ENCODE measurements at regions not wholly inside any gene's neighbourhood (a gene's known extent, or its start where the extent isn't known, plus 50 kb on each side); places are given as distances from the start of the nearest gene placed in this dataset.

DNA sequence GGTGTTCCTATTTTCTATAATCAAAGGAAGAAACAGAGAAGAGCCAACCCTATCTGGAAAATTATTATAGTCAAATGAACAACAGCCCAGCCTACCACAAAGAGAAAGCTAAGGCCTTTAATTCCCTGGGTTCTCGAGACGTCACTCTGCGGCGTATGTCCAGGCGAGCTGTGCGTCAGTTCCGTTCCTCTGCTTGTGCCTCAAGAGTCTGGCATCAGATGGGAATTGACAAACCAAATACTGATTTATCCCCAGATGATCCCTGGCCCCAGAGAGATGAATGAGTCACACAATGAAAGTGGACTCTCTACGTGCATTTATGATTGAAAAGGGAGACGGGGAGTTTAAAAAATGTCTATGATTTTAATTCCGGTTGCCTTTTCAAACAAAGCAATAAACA lies 151.6 kb upstream of the PDE10A start:
- Histone ChIP-seq H3K36me3 (replicated peaks; ENCODE audit: insufficient read depth, low read depth) (no peaks in the 10 kb centered on the region), H3K27ac (no peak overlapping the region), H2AFZ (no peak overlapping the region), H3K9me2 (replicated peaks; ENCODE audit: insufficient read depth) (no peaks in the 10 kb centered on the region), H3K4me3 (no peak overlapping the region), H4K20me1 (ENCODE audit: insufficient read depth, poor library complexity, severe bottlenecking) (no peaks in the 10 kb centered on the region), H3K27me3 (peaks cover 28% of the 10 kb centered on the region), H3K4me1 (ENCODE audit: insufficient read depth) (no peaks in the 10 kb centered on the region), H3K79me2 (no peaks in the 10 kb centered on the region), H3K9me3 (ENCODE audit: low read depth) (no peaks in the 10 kb centered on the region), H3K4me2 (no peak overlapping the region)
- WGBS (ENCODE audit: low lambda C conversion rate, missing lambda C conversion rate) = 89% methylated on average over 10 of the region's 10 CpGs
- no peak for DNase-seq (ENCODE audit: low spot score)
- TF ChIP-seq, protein P1, sequence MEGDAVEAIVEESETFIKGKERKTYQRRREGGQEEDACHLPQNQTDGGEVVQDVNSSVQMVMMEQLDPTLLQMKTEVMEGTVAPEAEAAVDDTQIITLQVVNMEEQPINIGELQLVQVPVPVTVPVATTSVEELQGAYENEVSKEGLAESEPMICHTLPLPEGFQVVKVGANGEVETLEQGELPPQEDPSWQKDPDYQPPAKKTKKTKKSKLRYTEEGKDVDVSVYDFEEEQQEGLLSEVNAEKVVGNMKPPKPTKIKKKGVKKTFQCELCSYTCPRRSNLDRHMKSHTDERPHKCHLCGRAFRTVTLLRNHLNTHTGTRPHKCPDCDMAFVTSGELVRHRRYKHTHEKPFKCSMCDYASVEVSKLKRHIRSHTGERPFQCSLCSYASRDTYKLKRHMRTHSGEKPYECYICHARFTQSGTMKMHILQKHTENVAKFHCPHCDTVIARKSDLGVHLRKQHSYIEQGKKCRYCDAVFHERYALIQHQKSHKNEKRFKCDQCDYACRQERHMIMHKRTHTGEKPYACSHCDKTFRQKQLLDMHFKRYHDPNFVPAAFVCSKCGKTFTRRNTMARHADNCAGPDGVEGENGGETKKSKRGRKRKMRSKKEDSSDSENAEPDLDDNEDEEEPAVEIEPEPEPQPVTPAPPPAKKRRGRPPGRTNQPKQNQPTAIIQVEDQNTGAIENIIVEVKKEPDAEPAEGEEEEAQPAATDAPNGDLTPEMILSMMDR (IDR thresholded peaks at IDR 0.05; ENCODE audit: poor library complexity) = no peak

DNA sequence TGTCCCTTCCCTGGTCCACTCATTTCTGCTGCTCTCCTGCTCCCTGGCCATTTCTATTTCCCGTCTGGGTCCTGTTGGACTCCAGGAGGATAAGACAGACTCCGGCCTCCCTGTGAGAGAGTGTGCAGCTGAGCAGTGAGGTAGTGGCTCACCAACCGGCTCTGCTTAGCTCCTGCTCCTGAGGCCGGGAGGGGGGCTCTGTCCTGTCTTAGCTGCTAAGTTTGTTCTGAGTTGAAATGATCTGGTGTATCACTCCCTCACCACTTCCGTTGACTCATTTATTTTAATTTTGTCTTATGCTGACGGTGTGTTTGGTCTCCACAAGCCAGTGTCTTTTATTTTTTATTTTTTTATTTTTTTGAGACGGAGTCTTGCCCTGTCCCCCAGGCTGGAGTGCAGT lies 148.5 kb upstream of the PDE10A start:
- H3K4me3 ChIP-seq = no peak overlapping the region
- no peak overlapping the region for H3K4me2 ChIP-seq
- H4K20me1 ChIP-seq (ENCODE audit: insufficient read depth, poor library complexity, severe bottlenecking) = no peaks in the 10 kb centered on the region
- no peaks in the 10 kb centered on the region for H3K9me2 ChIP-seq (replicated peaks; ENCODE audit: insufficient read depth)
- H3K27ac ChIP-seq = no peak overlapping the region
- WGBS (ENCODE audit: low lambda C conversion rate, missing lambda C conversion rate) = 88% methylated on average over 7 of the region's 7 CpGs
- no peaks in the 10 kb centered on the region for H3K9me3 ChIP-seq (ENCODE audit: low read depth)
- H2AFZ ChIP-seq = no peak overlapping the region
- peaks cover 12% of the 10 kb centered on the region for H3K27me3 ChIP-seq
- no peaks in the 10 kb centered on the region for H3K4me1 ChIP-seq (ENCODE audit: insufficient read depth)
- no peaks in the 10 kb centered on the region for H3K79me2 ChIP-seq
- no peak for DNase-seq (ENCODE audit: low spot score)
- TF ChIP-seq EZH2phosphoT487 (IDR thresholded peaks at IDR 0.05; ENCODE audit: low read depth, severe bottlenecking, unreplicated experiment) = no peak
- TF ChIP-seq, protein P1 (IDR thresholded peaks at IDR 0.05; ENCODE audit: poor library complexity) = no peak
- TF ChIP-seq EZH2 (IDR thresholded peaks at IDR 0.05; ENCODE audit: borderline replicate concordance) = no peak
- no peaks in the 10 kb centered on the region for H3K36me3 ChIP-seq (replicated peaks; ENCODE audit: insufficient read depth, low read depth)

DNA sequence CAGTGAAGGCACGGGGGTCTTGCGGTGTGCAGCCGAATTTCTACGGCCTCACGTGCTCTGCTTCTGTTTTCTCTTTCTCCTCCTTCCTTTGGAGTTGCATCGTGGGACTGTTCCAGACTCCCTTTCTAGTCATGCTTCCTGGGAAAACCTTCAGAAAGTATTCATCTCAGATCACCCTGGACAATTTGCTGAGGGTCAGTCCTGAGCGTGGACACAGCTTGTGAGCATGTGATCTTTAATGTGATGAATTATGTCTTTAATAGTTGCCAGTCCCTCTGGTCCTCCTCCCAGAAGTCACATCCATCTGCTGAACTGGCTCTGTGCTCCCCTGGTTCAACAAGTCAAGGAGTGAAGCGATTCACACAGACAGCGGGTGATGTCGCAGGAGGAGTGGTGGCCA lies 145.0 kb upstream of the PDE10A start:
- H2AFZ ChIP-seq = no peak overlapping the region
- no peak for DNase-seq (ENCODE audit: low spot score)
- no peak for TF ChIP-seq EZH2phosphoT487 (IDR thresholded peaks at IDR 0.05; ENCODE audit: low read depth, severe bottlenecking, unreplicated experiment)
- no peak overlapping the region for H3K27ac ChIP-seq
- 97% methylated on average over 10 of the region's 10 CpGs for WGBS (ENCODE audit: low lambda C conversion rate, missing lambda C conversion rate)
- H3K79me2 ChIP-seq = no peaks in the 10 kb centered on the region
- H3K9me3 ChIP-seq (ENCODE audit: low read depth) = no peaks in the 10 kb centered on the region
- no peaks in the 10 kb centered on the region for H3K9me2 ChIP-seq (replicated peaks; ENCODE audit: insufficient read depth)
- H3K27me3 ChIP-seq = peaks cover 46% of the 10 kb centered on the region
- H3K4me1 ChIP-seq (ENCODE audit: insufficient read depth) = no peaks in the 10 kb centered on the region
- no peaks in the 10 kb centered on the region for H3K36me3 ChIP-seq (replicated peaks; ENCODE audit: insufficient read depth, low read depth)
- no peaks in the 10 kb centered on the region for H4K20me1 ChIP-seq (ENCODE audit: insufficient read depth, poor library complexity, severe bottlenecking)
- H3K4me3 ChIP-seq = no peak overlapping the region
- H3K4me2 ChIP-seq = no peak overlapping the region

DNA sequence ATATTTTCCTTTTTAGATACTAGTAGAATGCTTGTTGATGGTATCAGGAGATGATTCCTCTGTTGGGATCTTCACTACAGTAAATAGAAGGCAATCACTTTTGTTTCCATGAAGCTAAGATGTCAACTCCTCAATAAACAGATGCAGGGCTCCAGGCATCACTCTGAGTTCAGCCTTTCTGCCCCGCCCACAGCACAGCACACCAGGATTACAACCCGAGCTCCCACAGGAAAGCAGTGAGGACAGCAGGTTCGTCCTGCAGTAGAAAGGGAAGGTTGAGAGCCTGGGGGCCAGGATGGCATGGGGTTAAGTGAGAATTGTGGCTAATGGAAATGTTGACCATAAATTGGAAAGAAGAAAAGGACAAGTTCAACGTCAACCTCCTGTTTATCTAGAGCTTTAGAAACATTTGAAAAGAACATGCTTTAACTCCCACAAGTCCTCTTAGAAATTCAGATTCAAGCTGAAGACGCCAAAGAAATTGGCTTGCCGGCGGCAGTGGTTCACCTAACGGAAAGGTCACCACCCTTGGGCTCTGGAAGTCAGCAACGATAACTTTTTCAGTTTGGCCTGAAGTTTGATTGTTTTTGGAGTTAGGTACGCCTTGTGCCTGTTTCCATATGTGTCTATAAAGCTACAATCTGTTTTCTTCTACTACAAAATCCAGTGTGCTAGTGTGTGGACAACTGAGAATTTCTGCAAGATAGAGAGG lies 144.4 kb upstream of the PDE10A start:
- Histone ChIP-seq H3K27me3 (peaks cover 52% of the 10 kb centered on the region), H3K9me2 (replicated peaks; ENCODE audit: insufficient read depth) (no peaks in the 10 kb centered on the region), H3K9me3 (ENCODE audit: low read depth) (no peaks in the 10 kb centered on the region), H3K36me3 (replicated peaks; ENCODE audit: insufficient read depth, low read depth) (no peaks in the 10 kb centered on the region), H3K4me2 (no peak overlapping the region), H3K4me1 (ENCODE audit: insufficient read depth) (no peaks in the 10 kb centered on the region), H3K27ac (no peak overlapping the region), H4K20me1 (ENCODE audit: insufficient read depth, poor library complexity, severe bottlenecking) (no peaks in the 10 kb centered on the region), H3K4me3 (no peak overlapping the region), H3K79me2 (no peaks in the 10 kb centered on the region), H2AFZ (no peak overlapping the region)
- no peak for DNase-seq (ENCODE audit: low spot score)
- TF ChIP-seq EZH2phosphoT487 (IDR thresholded peaks at IDR 0.05; ENCODE audit: low read depth, severe bottlenecking, unreplicated experiment) = no peak
- TF ChIP-seq, protein P1 (IDR thresholded peaks at IDR 0.05; ENCODE audit: poor library complexity) = no peak
- TF ChIP-seq EZH2 (IDR thresholded peaks at IDR 0.05; ENCODE audit: borderline replicate concordance) = no peak
- WGBS (ENCODE audit: low lambda C conversion rate, missing lambda C conversion rate) = 67% methylated on average over 10 of the region's 10 CpGs

All from hepatocyte (in vitro differentiated cells).